Keratinocyte (primary cell): ENCODE measurements at regions not wholly inside any gene's neighbourhood (a gene's known extent, or its start where the extent isn't known, plus 50 kb on each side); places are given as distances from the start of the nearest gene placed in this dataset.

ENCODE experiments used
- CTCF ChIP-seq, 3 experiments: IDR thresholded peaks in 1 of 3; conservative IDR thresholded peaks in 1 of 3; optimal IDR thresholded peaks in 1 of 3; 2 replicates in 2 of 3; 3 replicates in 1 of 3; pipeline versions ENCODE3 to v1.5.1; 2011; ENCODE audit warnings: low read length in 3 of 3, mild to moderate bottlenecking in 3 of 3, moderate library complexity in 2 of 3, control low read depth in 1 of 3, inconsistent platforms in 1 of 3; ENCODE audit not compliant: insufficient read depth in 2 of 3; ENCODE audit errors: extremely low read depth in 1 of 3
- EZH2 ChIP-seq: IDR thresholded peaks from one replicate; pipeline ENCODE4 v1.6.1; 2012; ENCODE audit warnings: inconsistent platforms, mild to moderate bottlenecking, low read length, moderate library complexity

DNA sequence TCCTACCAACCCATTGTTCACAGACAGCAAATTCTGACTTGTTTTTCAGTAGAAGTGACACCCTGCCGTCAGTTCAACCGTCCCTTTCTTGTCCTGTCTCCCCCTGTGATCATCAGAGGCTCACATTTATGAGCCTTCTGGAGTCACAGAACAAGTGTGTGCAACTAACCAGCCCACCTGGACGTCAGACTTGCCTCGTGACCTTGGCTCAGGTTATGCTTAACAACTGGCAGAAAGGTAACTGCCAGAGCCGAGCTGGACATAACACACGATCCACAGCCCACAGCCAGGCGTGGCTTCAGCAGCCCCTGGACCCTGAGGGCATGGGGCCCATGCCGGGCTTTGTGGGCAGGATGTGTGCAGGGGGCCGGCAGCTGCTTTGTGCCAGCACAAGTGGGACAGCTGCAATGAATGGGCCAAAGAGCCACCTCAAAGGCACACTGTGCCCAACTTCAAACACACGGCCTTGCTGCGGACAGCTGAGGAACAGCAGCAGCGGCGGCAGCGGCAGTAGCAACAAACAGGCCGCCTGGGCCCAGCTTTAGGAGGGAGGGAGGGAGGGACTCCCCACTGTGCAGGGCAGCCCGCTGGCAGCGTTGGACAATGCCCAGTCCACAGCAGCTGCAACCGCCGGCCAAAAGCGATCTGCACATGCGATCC is 103.9 kb downstream of the ZBTB18 start:
- TF ChIP-seq CTCF (optimal IDR thresholded peaks at IDR 0.05 in 1 of 3, IDR thresholded peaks at IDR 0.05 in 1 of 3, conservative IDR thresholded peaks at IDR 0.05 in 1 of 3; ENCODE audit: extremely low read depth in 1 of 3, insufficient read depth in 2 of 3, low read length in 3 of 3) (no peak), EZH2 (no peak)
